ENCODE measurements at regions not wholly inside any gene's neighbourhood (a gene's known extent, or its start where the extent isn't known, plus 50 kb on each side); places are given as distances from the start of the nearest gene placed in this dataset.

DNA sequence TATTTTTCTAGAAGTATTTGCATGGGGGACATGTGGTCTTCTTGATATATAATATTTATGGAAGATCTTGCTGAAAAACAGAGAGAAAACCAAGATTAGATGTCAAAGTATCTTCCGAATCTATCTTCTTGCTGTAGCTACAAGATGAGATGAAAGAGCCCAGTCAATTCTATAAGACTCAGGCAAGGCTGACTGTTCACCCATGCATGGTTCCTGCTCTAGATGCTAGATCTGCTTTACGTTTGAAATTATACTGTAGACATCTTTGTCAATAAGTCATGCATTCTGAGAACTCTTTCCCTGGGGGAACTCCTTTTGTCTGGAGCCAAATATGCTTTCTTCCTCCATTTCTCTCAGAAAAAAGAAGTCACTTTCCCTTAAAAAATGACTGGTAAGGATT is 1292.0 kb downstream of the XPNPEP1 start:
- Histone ChIP-seq H3K27me3 (no peaks in the 10 kb centered on the region), H3K4me1 (no peaks in the 10 kb centered on the region), H3K27ac (no peak overlapping the region), H3K36me3 (no peaks in the 10 kb centered on the region), H3K4me3 (no peak overlapping the region), H3K9me3 (peaks cover 0 to 3% (median 0%) of the 10 kb centered on the region in 12 donors)
- 72 to 74% (median 73%) methylated on average over 2 of the region's 2 CpGs for WGBS, 4 donors
- intact Hi-C loops (cut with DNase I): no loop called here
- no peak for TF ChIP-seq POLR2A (IDR thresholded peaks at IDR 0.05)
- TF ChIP-seq, protein P1, sequence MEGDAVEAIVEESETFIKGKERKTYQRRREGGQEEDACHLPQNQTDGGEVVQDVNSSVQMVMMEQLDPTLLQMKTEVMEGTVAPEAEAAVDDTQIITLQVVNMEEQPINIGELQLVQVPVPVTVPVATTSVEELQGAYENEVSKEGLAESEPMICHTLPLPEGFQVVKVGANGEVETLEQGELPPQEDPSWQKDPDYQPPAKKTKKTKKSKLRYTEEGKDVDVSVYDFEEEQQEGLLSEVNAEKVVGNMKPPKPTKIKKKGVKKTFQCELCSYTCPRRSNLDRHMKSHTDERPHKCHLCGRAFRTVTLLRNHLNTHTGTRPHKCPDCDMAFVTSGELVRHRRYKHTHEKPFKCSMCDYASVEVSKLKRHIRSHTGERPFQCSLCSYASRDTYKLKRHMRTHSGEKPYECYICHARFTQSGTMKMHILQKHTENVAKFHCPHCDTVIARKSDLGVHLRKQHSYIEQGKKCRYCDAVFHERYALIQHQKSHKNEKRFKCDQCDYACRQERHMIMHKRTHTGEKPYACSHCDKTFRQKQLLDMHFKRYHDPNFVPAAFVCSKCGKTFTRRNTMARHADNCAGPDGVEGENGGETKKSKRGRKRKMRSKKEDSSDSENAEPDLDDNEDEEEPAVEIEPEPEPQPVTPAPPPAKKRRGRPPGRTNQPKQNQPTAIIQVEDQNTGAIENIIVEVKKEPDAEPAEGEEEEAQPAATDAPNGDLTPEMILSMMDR (IDR thresholded peaks at IDR 0.05): no peak
- DNase-seq (no peak), ATAC-seq (no peak)

DNA sequence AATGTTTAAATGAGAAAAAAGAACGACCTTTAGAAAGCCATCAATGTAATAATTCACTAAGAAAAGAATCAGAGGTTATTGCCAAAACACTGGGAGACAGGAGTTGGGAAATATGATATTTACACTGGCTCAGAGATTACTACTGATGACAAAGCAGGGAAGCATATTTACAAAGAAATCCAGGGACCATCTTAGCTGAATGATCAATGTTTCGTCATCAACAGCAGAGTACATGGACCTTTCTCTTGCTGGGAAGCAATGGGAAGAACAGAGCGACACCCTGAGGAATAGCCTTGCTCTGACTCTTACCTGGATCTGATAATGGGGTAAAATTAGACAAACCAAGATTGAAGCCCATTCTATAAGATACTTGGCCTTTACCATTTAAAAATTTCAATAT is 1293.5 kb downstream of the XPNPEP1 start:
- 43 to 55% (median 52%) methylated on average over 3 of the region's 3 CpGs for WGBS, 4 donors
- no peak for ATAC-seq
- TF ChIP-seq, protein P1 (IDR thresholded peaks at IDR 0.05): no peak
- TF ChIP-seq POLR2A (IDR thresholded peaks at IDR 0.05): no peak

DNA sequence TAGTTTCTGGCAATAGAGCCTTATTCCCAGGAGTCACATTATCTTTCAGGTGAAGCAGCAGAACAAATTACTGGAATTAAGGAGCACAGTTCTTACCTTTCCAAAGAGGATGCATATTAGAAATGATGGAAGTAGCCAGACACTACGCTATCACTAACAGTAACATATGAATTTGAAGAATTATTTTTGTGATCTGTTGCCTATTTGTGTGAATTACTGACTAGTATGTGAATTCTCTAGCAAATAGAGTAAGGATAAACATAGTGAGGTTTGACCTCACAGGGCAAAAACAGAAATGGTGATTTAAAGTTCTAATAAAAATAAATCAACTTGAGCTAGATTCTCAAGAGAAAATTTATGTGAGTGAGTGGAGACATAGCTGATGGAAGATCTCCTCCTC is 1299.3 kb downstream of the XPNPEP1 start:
- ATAC-seq (no peak), DNase-seq (no peak)
- Histone ChIP-seq H3K4me3 (no peak overlapping the region), H3K9me3 (no peaks in the 10 kb centered on the region), H3K27me3 (no peaks in the 10 kb centered on the region), H3K36me3 (no peaks in the 10 kb centered on the region), H3K27ac (no peak overlapping the region), H3K4me1 (no peaks in the 10 kb centered on the region)
- intact Hi-C loops (cut with DNase I): no loop called here
- WGBS, 4 donors: 73 to 91% (median 80%) methylated on average over 1 of the region's 1 CpG
- TF ChIP-seq POLR2A (IDR thresholded peaks at IDR 0.05): no peak
- TF ChIP-seq, protein P1 (IDR thresholded peaks at IDR 0.05): no peak

More for the DNA sequence above, 1293.5 kb downstream of the XPNPEP1 start:
- Histone ChIP-seq H3K36me3 (no peaks in the 10 kb centered on the region), H3K27ac (no peak overlapping the region), H3K4me3 (no peak overlapping the region), H3K4me1 (no peaks in the 10 kb centered on the region), H3K9me3 (no peaks in the 10 kb centered on the region), H3K27me3 (no peaks in the 10 kb centered on the region)
- no peak for DNase-seq
- intact Hi-C loops (cut with DNase I): no loop called here

DNA sequence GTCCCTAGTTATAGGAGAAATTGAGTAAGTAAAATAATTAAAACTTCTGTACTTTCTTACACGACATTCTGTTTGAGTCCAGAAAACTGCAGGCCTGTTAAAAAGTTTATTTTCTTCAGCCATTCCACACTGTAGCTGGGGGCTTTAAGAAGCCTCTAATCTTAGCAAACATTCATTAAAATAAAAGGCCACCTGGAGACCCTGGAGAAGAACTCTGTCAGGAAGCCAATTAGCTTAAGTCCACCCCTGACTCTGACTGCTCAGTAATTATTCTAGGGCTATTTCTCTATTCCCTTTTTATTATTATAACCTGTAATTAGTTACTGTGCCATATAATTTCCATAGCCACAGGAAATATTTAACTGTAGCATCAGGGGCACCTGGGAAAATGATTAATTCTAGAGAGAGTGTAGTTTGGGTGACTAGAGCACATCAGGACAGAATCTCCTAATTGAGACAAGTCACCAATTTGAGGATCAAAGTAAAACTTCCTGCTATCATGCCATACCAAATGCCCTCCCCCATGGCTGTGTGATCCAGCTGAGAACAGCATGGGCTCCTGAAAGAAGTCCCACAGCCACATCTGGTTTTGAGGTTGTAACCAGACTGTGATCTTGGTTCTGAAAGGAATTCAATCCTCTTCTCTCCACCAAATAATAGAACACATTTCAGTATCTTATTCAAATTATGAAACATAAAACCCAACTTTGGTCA is 1302.3 kb downstream of the XPNPEP1 start:
- no peak for ATAC-seq
- H3K27ac ChIP-seq: no peak overlapping the region
- DNase-seq: no peak
- TF ChIP-seq POLR2A (IDR thresholded peaks at IDR 0.05): no peak
- TF ChIP-seq, protein P1 (IDR thresholded peaks at IDR 0.05): no peak
- no peak overlapping the region for H3K4me3 ChIP-seq
- no peaks in the 10 kb centered on the region for H3K4me1 ChIP-seq
- H3K36me3 ChIP-seq: no peaks in the 10 kb centered on the region
- peaks cover 0 to 3% (median 0%) of the 10 kb centered on the region in 12 donors for H3K9me3 ChIP-seq
- intact Hi-C loops (cut with DNase I): no loop called here
- no peaks in the 10 kb centered on the region for H3K27me3 ChIP-seq
- WGBS, 4 donors: 38 to 63% (median 59%) methylated on average over 1 of the region's 1 CpG

All from heart left ventricle (tissue), 16 donors.